HUES48 (cell line): ENCODE measurements at regions not wholly inside any gene's neighbourhood (a gene's known extent, or its start where the extent isn't known, plus 50 kb on each side); places are given as distances from the start of the nearest gene placed in this dataset.

ENCODE experiments used
- H3K27ac ChIP-seq: one replicate; pipeline ENCODE4 v1.7.0; 2013; ENCODE audit warnings: low read depth, low read length, inconsistent platforms
- H3K27me3 ChIP-seq: 2 replicates; pipeline ENCODE4 v1.6.1; 2013; ENCODE audit warnings: mild to moderate bottlenecking, low read length; ENCODE audit not compliant: control insufficient read depth, insufficient read depth
- H3K36me3 ChIP-seq: 2 replicates; pipeline ENCODE4 v1.6.1; 2013; ENCODE audit warnings: low read length; ENCODE audit not compliant: control insufficient read depth, insufficient read depth
- H3K4me1 ChIP-seq: 2 replicates; pipeline ENCODE4 v1.6.1; 2013; ENCODE audit warnings: mild to moderate bottlenecking, low read length; ENCODE audit not compliant: control insufficient read depth, insufficient read depth
- H3K4me3 ChIP-seq: 2 replicates; pipeline ENCODE4 v1.5.1; 2013; ENCODE audit warnings: mild to moderate bottlenecking, low read depth, low read length
- H3K9ac ChIP-seq: 2 replicates; pipeline ENCODE4 v1.6.1; 2013; ENCODE audit warnings: mild to moderate bottlenecking, low read depth, low read length, moderate library complexity
- H3K9me3 ChIP-seq: 2 replicates; pipeline ENCODE4 v1.6.1; 2013; ENCODE audit warnings: low read length; ENCODE audit not compliant: control insufficient read depth, insufficient read depth

- no peak overlapping the region for H3K4me3 ChIP-seq
- H3K4me1 ChIP-seq, result no peaks in the 10 kb centered on the region
- H3K27me3 ChIP-seq, result no peaks in the 10 kb centered on the region
These were observed 392.7 kb upstream of the ID4 start for GRCh38 chr6:19444481-19444880.

GRCh38 chr6:19446570-19446969 is 390.6 kb upstream of the ID4 start:
- no peaks in the 10 kb centered on the region for H3K9me3 ChIP-seq
- no peak overlapping the region for H3K9ac ChIP-seq
- H3K27ac ChIP-seq, result no peak overlapping the region
- H3K4me3 ChIP-seq, result no peak overlapping the region
- no peaks in the 10 kb centered on the region for H3K36me3 ChIP-seq
- H3K4me1 ChIP-seq, result no peaks in the 10 kb centered on the region
- no peaks in the 10 kb centered on the region for H3K27me3 ChIP-seq

More at GRCh38 chr6:19444481-19444880, 392.7 kb upstream of the ID4 start:
- no peak overlapping the region for H3K27ac ChIP-seq
- no peaks in the 10 kb centered on the region for H3K9me3 ChIP-seq
- no peak overlapping the region for H3K9ac ChIP-seq
- no peaks in the 10 kb centered on the region for H3K36me3 ChIP-seq

GRCh38 chr6:19450651-19451050 is 386.5 kb upstream of the ID4 start:
- no peaks in the 10 kb centered on the region for H3K36me3 ChIP-seq
- no peaks in the 10 kb centered on the region for H3K9me3 ChIP-seq
- H3K27me3 ChIP-seq, result no peaks in the 10 kb centered on the region
- no peak overlapping the region for H3K9ac ChIP-seq
- H3K4me3 ChIP-seq, result no peak overlapping the region
- H3K27ac ChIP-seq, result no peak overlapping the region
- H3K4me1 ChIP-seq, result no peaks in the 10 kb centered on the region

- no peaks in the 10 kb centered on the region for H3K9me3 ChIP-seq
- H3K27me3 ChIP-seq, result no peaks in the 10 kb centered on the region
- H3K36me3 ChIP-seq, result no peaks in the 10 kb centered on the region
- H3K27ac ChIP-seq, result no peak overlapping the region
- H3K4me1 ChIP-seq, result no peaks in the 10 kb centered on the region
- H3K9ac ChIP-seq, result no peak overlapping the region
- H3K4me3 ChIP-seq, result no peak overlapping the region
These were observed 384.7 kb upstream of the ID4 start for GRCh38 chr6:19452495-19452894.

- Histone ChIP-seq H3K36me3 (no peaks in the 10 kb centered on the region), H3K4me1 (no peaks in the 10 kb centered on the region), H3K9ac (no peak overlapping the region), H3K4me3 (no peak overlapping the region), H3K27ac (no peak overlapping the region), H3K9me3 (no peaks in the 10 kb centered on the region), H3K27me3 (no peaks in the 10 kb centered on the region)
These were observed 383.0 kb upstream of the ID4 start for GRCh38 chr6:19454001-19454720.

GRCh38 chr6:19454721-19455392 is 382.3 kb upstream of the ID4 start:
- Histone ChIP-seq H3K27ac (no peak overlapping the region), H3K9ac (no peak overlapping the region), H3K27me3 (no peaks in the 10 kb centered on the region), H3K4me3 (no peak overlapping the region), H3K4me1 (no peaks in the 10 kb centered on the region), H3K36me3 (no peaks in the 10 kb centered on the region), H3K9me3 (no peaks in the 10 kb centered on the region)

- Histone ChIP-seq H3K4me1 (peaks cover 2% of the 10 kb centered on the region; the same call in 1 of the 2 replicates), H3K36me3 (no peaks in the 10 kb centered on the region), H3K27ac (no peak overlapping the region), H3K9ac (no peak overlapping the region), H3K9me3 (no peaks in the 10 kb centered on the region), H3K4me3 (no peak overlapping the region), H3K27me3 (no peaks in the 10 kb centered on the region)
These were observed 373.9 kb upstream of the ID4 start for GRCh38 chr6:19463250-19463649.

GRCh38 chr6:19463925-19464324 is 373.2 kb upstream of the ID4 start:
- Histone ChIP-seq H3K9ac (no peak overlapping the region), H3K4me3 (no peak overlapping the region), H3K9me3 (no peaks in the 10 kb centered on the region), H3K36me3 (no peaks in the 10 kb centered on the region), H3K27me3 (no peaks in the 10 kb centered on the region), H3K27ac (no peak overlapping the region), H3K4me1 (peaks cover 2% of the 10 kb centered on the region; the same call in 1 of the 2 replicates)

GRCh38 chr6:19465256-19465655 is 371.9 kb upstream of the ID4 start:
- Histone ChIP-seq H3K9ac (peak overlapping the region; percentile 20; the same call in 1 of the 2 replicates), H3K4me1 (peaks cover 2% of the 10 kb centered on the region; the same call in 1 of the 2 replicates), H3K9me3 (no peaks in the 10 kb centered on the region), H3K4me3 (no peak overlapping the region), H3K27ac (no peak overlapping the region), H3K36me3 (no peaks in the 10 kb centered on the region), H3K27me3 (no peaks in the 10 kb centered on the region)

GRCh38 chr6:19465760-19466159 is 371.4 kb upstream of the ID4 start:
- no peaks in the 10 kb centered on the region for H3K36me3 ChIP-seq
- no peaks in the 10 kb centered on the region for H3K27me3 ChIP-seq
- H3K4me3 ChIP-seq, result no peak overlapping the region
- H3K9me3 ChIP-seq, result no peaks in the 10 kb centered on the region
- H3K27ac ChIP-seq, result no peak overlapping the region
- peaks cover 2% of the 10 kb centered on the region; the same call in 1 of the 2 replicates for H3K4me1 ChIP-seq
- peak overlapping the region; percentile 20; the same call in 1 of the 2 replicates for H3K9ac ChIP-seq

- no peak overlapping the region for H3K4me3 ChIP-seq
- no peak overlapping the region for H3K27ac ChIP-seq
- H3K36me3 ChIP-seq, result no peaks in the 10 kb centered on the region
- no peak overlapping the region for H3K9ac ChIP-seq
- no peaks in the 10 kb centered on the region for H3K9me3 ChIP-seq
- peaks cover 2% of the 10 kb centered on the region; the same call in 1 of the 2 replicates for H3K4me1 ChIP-seq
- H3K27me3 ChIP-seq, result no peaks in the 10 kb centered on the region
These were observed 366.8 kb upstream of the ID4 start for GRCh38 chr6:19470333-19470732.
